Breast epithelium (tissue), 3 donors: ENCODE measurements at regions not wholly inside any gene's neighbourhood (a gene's known extent, or its start where the extent isn't known, plus 50 kb on each side); places are given as distances from the start of the nearest gene placed in this dataset.

Experiments
- CTCF ChIP-seq, 3 donors: fragments of 450-650 bp; IDR thresholded peaks; one replicate each; pipeline ENCODE4 v1.5.1; 2016 to 2017; ENCODE audit warnings: antibody characterized with exemption in 3 of 3, mild to moderate bottlenecking in 3 of 3, moderate library complexity in 3 of 3
- POLR2A ChIP-seq: fragments of 450-650 bp; IDR thresholded peaks from one replicate; pipeline ENCODE4 v1.6.1; 2016; ENCODE audit warnings: antibody characterized with exemption, mild to moderate bottlenecking, moderate library complexity
- POLR2AphosphoS5 ChIP-seq, 3 donors: sonication (generic); formaldehyde crosslinking; IDR thresholded peaks; one replicate each; pipeline ENCODE4 v1.6.1; 2017; ENCODE audit warnings: antibody characterized with exemption in 3 of 3

- no peak for TF ChIP-seq CTCF (IDR thresholded peaks at IDR 0.05)
- TF ChIP-seq POLR2A: no peak
- TF ChIP-seq POLR2AphosphoS5 (IDR thresholded peaks at IDR 0.05): no peak
These were observed 158.8 kb upstream of the HDAC4 start for GRCh38 chr2:239559417-239560261.
